LNCaP clone FGC (cell line): ENCODE measurements at regions not wholly inside any gene's neighbourhood (a gene's known extent, or its start where the extent isn't known, plus 50 kb on each side); places are given as distances from the start of the nearest gene placed in this dataset.

ENCODE experiments used
- DNase-seq: peaks from one replicate; pipeline ENCODE4 v3.0.0-alpha.2; 2011; ENCODE audit warnings: low read depth
- H3K4me3 ChIP-seq: 2 replicates; pipeline ENCODE4 v1.5.1; 2011; ENCODE audit warnings: mild to moderate bottlenecking, low read depth, low read length, control low read depth
- CTCF ChIP-seq: IDR thresholded peaks from 2 replicates; pipeline ENCODE4 v1.5.1; 2012; ENCODE audit warnings: mild to moderate bottlenecking; ENCODE audit not compliant: control insufficient read depth, insufficient read depth; ENCODE audit errors: extremely low read depth

- TF ChIP-seq CTCF: no peak
- H3K4me3 ChIP-seq: no peak overlapping the region
- DNase-seq: no peak
Measured at GRCh38 chr19:30855442-30855841, 483.3 kb downstream of the ZNF536 start.

GRCh38 chr19:30854661-30855060, 482.5 kb downstream of the ZNF536 start:
- TF ChIP-seq CTCF: no peak
- DNase-seq: no peak
- H3K4me3 ChIP-seq: no peak overlapping the region

- no peak for TF ChIP-seq CTCF
- H3K4me3 ChIP-seq: no peak overlapping the region
- DNase-seq: no peak
Measured at GRCh38 chr19:30854207-30854606, 482.0 kb downstream of the ZNF536 start.

- TF ChIP-seq CTCF: no peak
- no peak overlapping the region for H3K4me3 ChIP-seq
- DNase-seq: no peak
Measured at GRCh38 chr19:30853036-30853435, 480.9 kb downstream of the ZNF536 start.

- H3K4me3 ChIP-seq: no peak overlapping the region
- TF ChIP-seq CTCF: no peak
- DNase-seq: no peak
Measured at GRCh38 chr19:30852168-30852567, 480.0 kb downstream of the ZNF536 start.

GRCh38 chr19:30851646-30852045, 479.5 kb downstream of the ZNF536 start:
- TF ChIP-seq CTCF: no peak
- no peak overlapping the region for H3K4me3 ChIP-seq
- DNase-seq: no peak

GRCh38 chr19:30848636-30849425, 476.6 kb downstream of the ZNF536 start:
- TF ChIP-seq CTCF: no peak
- H3K4me3 ChIP-seq: no peak overlapping the region
- DNase-seq: no peak
